BLaER1 treated with 17β-estradiol and CSF1 and Interleukin-3, amounts not matched to agents 10 nM and 100 nM (cell line): ENCODE measurements at regions not wholly inside any gene's neighbourhood (a gene's known extent, or its start where the extent isn't known, plus 50 kb on each side); places are given as distances from the start of the nearest gene placed in this dataset.

Experiments
- H3K27ac ChIP-seq, 11 experiments: shearing (Covaris generic); formaldehyde crosslinking; 2 replicates each; pipeline ENCODE4 v1.8.1; 2022
- H3K27me3 ChIP-seq, 11 experiments: shearing (Covaris generic); formaldehyde crosslinking; 2 replicates each; pipeline ENCODE4 v1.8.1; 2022
- H3K36me3 ChIP-seq, 11 experiments: shearing (Covaris generic); formaldehyde crosslinking; 2 replicates each; pipeline ENCODE4 v1.8.1; 2022
- H3K4me1 ChIP-seq, 10 experiments: shearing (Covaris generic); formaldehyde crosslinking; 2 replicates each; pipeline ENCODE4 v1.8.1; 2022
- H3K4me2 ChIP-seq, 11 experiments: shearing (Covaris generic); formaldehyde crosslinking; 2 replicates each; pipeline ENCODE4 v1.8.1; 2022
- H3K4me3 ChIP-seq, 10 experiments: shearing (Covaris generic); formaldehyde crosslinking; 2 replicates each; pipeline ENCODE4 v1.8.1; 2022
- H3K9ac ChIP-seq, 11 experiments: shearing (Covaris generic); formaldehyde crosslinking; 2 replicates each; pipeline ENCODE4 v1.8.1; 2022
- H3K9me3 ChIP-seq, 11 experiments: shearing (Covaris generic); formaldehyde crosslinking; replicated peaks in 1 of 11; 2 replicates each; pipeline ENCODE4 v1.8.1; 2022
- H4K20me1 ChIP-seq, 11 experiments: shearing (Covaris generic); formaldehyde crosslinking; 2 replicates each; pipeline ENCODE4 v1.8.1; 2022
- Cebpa-rat ChIP-seq, 11 experiments: shearing (Covaris generic); IDR thresholded peaks; 2 replicates each; pipeline ENCODE4 v1.8.1; 2022

- no peaks in the 10 kb centered on the region for H4K20me1 ChIP-seq
- no peaks in the 10 kb centered on the region for H3K4me1 ChIP-seq
- H3K9me3 ChIP-seq: peaks cover 14 to 32% (median 18%) of the 10 kb centered on the region in 11 experiments; a peak in 21 of 22 replicates
- no peak overlapping the region for H3K4me2 ChIP-seq
- TF ChIP-seq Cebpa-rat (IDR thresholded peaks at IDR 0.05): no peak
- peaks cover 57 to 97% (median 87%) of the 10 kb centered on the region in 11 experiments for H3K27me3 ChIP-seq
- H3K4me3 ChIP-seq: no peak overlapping the region
- no peak overlapping the region for H3K27ac ChIP-seq
- H3K9ac ChIP-seq: no peak overlapping the region
- H3K36me3 ChIP-seq: no peaks in the 10 kb centered on the region
These were observed 795.1 kb upstream of the GRIA3 start for GRCh38 chrX:122389005-122389404.

GRCh38 chrX:122418758-122419157 lies 765.3 kb upstream of the GRIA3 start:
- Histone ChIP-seq H3K36me3 (no peaks in the 10 kb centered on the region), H3K27me3 (peaks cover 36 to 96% (median 82%) of the 10 kb centered on the region in 11 experiments), H3K4me2 (no peak overlapping the region)

GRCh38 chrX:122421434-122422121 lies 762.5 kb upstream of the GRIA3 start:
- TF ChIP-seq Cebpa-rat (IDR thresholded peaks at IDR 0.05): no peak
- H3K27me3 ChIP-seq: peaks cover 29 to 96% (median 83%) of the 10 kb centered on the region in 11 experiments

More at GRCh38 chrX:122418758-122419157, 765.3 kb upstream of the GRIA3 start:
- H3K9ac ChIP-seq: no peak overlapping the region
- no peak for TF ChIP-seq Cebpa-rat (IDR thresholded peaks at IDR 0.05)
- no peaks in the 10 kb centered on the region for H3K4me1 ChIP-seq
- no peak overlapping the region for H3K27ac ChIP-seq
- no peaks in the 10 kb centered on the region for H4K20me1 ChIP-seq
- H3K4me3 ChIP-seq: no peak overlapping the region
- no peaks in the 10 kb centered on the region for H3K9me3 ChIP-seq

GRCh38 chrX:122422547-122422946 lies 761.5 kb upstream of the GRIA3 start:
- no peak overlapping the region for H3K4me3 ChIP-seq
- no peaks in the 10 kb centered on the region for H3K36me3 ChIP-seq
- TF ChIP-seq Cebpa-rat (IDR thresholded peaks at IDR 0.05): no peak

More at GRCh38 chrX:122421434-122422121, 762.5 kb upstream of the GRIA3 start:
- no peak overlapping the region for H3K27ac ChIP-seq
- H3K9ac ChIP-seq: no peak overlapping the region
- H4K20me1 ChIP-seq: no peaks in the 10 kb centered on the region
- H3K36me3 ChIP-seq: no peaks in the 10 kb centered on the region
- no peak overlapping the region for H3K4me3 ChIP-seq
- no peaks in the 10 kb centered on the region for H3K4me1 ChIP-seq
- H3K4me2 ChIP-seq: no peak overlapping the region
- no peaks in the 10 kb centered on the region for H3K9me3 ChIP-seq

GRCh38 chrX:122434942-122435341 lies 749.1 kb upstream of the GRIA3 start:
- Histone ChIP-seq H3K9me3 (peaks cover 20 to 37% (median 26%) of the 10 kb centered on the region in 11 experiments), H3K4me1 (no peaks in the 10 kb centered on the region), H3K4me3 (no peak overlapping the region), H3K27ac (no peak overlapping the region), H3K9ac (no peak overlapping the region), H3K4me2 (no peak overlapping the region), H4K20me1 (no peaks in the 10 kb centered on the region), H3K36me3 (no peaks in the 10 kb centered on the region), H3K27me3 (peaks cover 4 to 73% (median 52%) of the 10 kb centered on the region in 11 experiments; a peak in 18 of 22 replicates)
- no peak for TF ChIP-seq Cebpa-rat (IDR thresholded peaks at IDR 0.05)

More at GRCh38 chrX:122422547-122422946, 761.5 kb upstream of the GRIA3 start:
- H3K9me3 ChIP-seq: no peaks in the 10 kb centered on the region
- H3K9ac ChIP-seq: no peak overlapping the region
- H3K4me2 ChIP-seq: no peak overlapping the region
- H3K27ac ChIP-seq: no peak overlapping the region
- no peaks in the 10 kb centered on the region for H3K4me1 ChIP-seq
- H3K27me3 ChIP-seq: peaks cover 30 to 95% (median 77%) of the 10 kb centered on the region in 11 experiments
- no peaks in the 10 kb centered on the region for H4K20me1 ChIP-seq

- H4K20me1 ChIP-seq: no peaks in the 10 kb centered on the region
- H3K36me3 ChIP-seq: no peaks in the 10 kb centered on the region
- no peaks in the 10 kb centered on the region for H3K4me1 ChIP-seq
- H3K4me3 ChIP-seq: no peak overlapping the region
- no peak overlapping the region for H3K4me2 ChIP-seq
- TF ChIP-seq Cebpa-rat (IDR thresholded peaks at IDR 0.05): no peak
- H3K27me3 ChIP-seq: peaks cover 25 to 60% (median 50%) of the 10 kb centered on the region in 11 experiments; a peak in 21 of 22 replicates
- H3K9ac ChIP-seq: no peak overlapping the region
- H3K27ac ChIP-seq: no peak overlapping the region
- H3K9me3 ChIP-seq: peaks cover 20 to 39% (median 28%) of the 10 kb centered on the region in 11 experiments
These were observed 744.2 kb upstream of the GRIA3 start for GRCh38 chrX:122439831-122440230.

- H3K9me3 ChIP-seq: peaks cover 20 to 39% (median 28%) of the 10 kb centered on the region in 11 experiments
- no peaks in the 10 kb centered on the region for H3K4me1 ChIP-seq
- peaks cover 31 to 61% (median 51%) of the 10 kb centered on the region in 11 experiments for H3K27me3 ChIP-seq
- no peaks in the 10 kb centered on the region for H4K20me1 ChIP-seq
- no peaks in the 10 kb centered on the region for H3K36me3 ChIP-seq
- H3K4me3 ChIP-seq: no peak overlapping the region
- H3K27ac ChIP-seq: no peak overlapping the region
- no peak overlapping the region for H3K4me2 ChIP-seq
- H3K9ac ChIP-seq: no peak overlapping the region
- TF ChIP-seq Cebpa-rat (IDR thresholded peaks at IDR 0.05): no peak
These were observed 743.2 kb upstream of the GRIA3 start for GRCh38 chrX:122440832-122441231.

GRCh38 chrX:122441451-122441850 lies 742.6 kb upstream of the GRIA3 start:
- H3K4me2 ChIP-seq: no peak overlapping the region
- no peaks in the 10 kb centered on the region for H3K36me3 ChIP-seq
- no peak overlapping the region for H3K27ac ChIP-seq
- H3K4me3 ChIP-seq: no peak overlapping the region
- H3K27me3 ChIP-seq: peaks cover 30 to 61% (median 53%) of the 10 kb centered on the region in 11 experiments
- no peak for TF ChIP-seq Cebpa-rat (IDR thresholded peaks at IDR 0.05)
- no peaks in the 10 kb centered on the region for H4K20me1 ChIP-seq
- H3K9me3 ChIP-seq: peaks cover 20 to 39% (median 28%) of the 10 kb centered on the region in 11 experiments
- H3K4me1 ChIP-seq: no peaks in the 10 kb centered on the region
- no peak overlapping the region for H3K9ac ChIP-seq

GRCh38 chrX:122445466-122445865 lies 738.6 kb upstream of the GRIA3 start:
- Histone ChIP-seq H3K27me3 (peaks cover 31 to 84% (median 68%) of the 10 kb centered on the region in 11 experiments), H3K27ac (no peak overlapping the region), H3K9me3 (peaks cover 0 to 15% (median 0%) of the 10 kb centered on the region in 11 experiments; a peak in 5 of 22 replicates), H3K9ac (no peak overlapping the region), H4K20me1 (no peaks in the 10 kb centered on the region), H3K4me1 (no peaks in the 10 kb centered on the region), H3K4me3 (no peak overlapping the region), H3K4me2 (no peak overlapping the region), H3K36me3 (no peaks in the 10 kb centered on the region)
- TF ChIP-seq Cebpa-rat (IDR thresholded peaks at IDR 0.05): no peak

- Histone ChIP-seq H3K27me3 (peaks cover 25 to 95% (median 91%) of the 10 kb centered on the region in 11 experiments; a peak in 21 of 22 replicates), H3K4me3 (no peak overlapping the region), H3K36me3 (no peaks in the 10 kb centered on the region), H3K9ac (no peak overlapping the region), H3K27ac (no peak overlapping the region), H3K4me1 (no peaks in the 10 kb centered on the region), H3K9me3 (no peaks in the 10 kb centered on the region; a peak in 1 of 22 replicates), H3K4me2 (no peak overlapping the region), H4K20me1 (0 out of 22 replicates have a peak, but pooled peaks cover 0 to 5% (median 0%) of the 10 kb centered on the region in 11 experiments)
- no peak for TF ChIP-seq Cebpa-rat (IDR thresholded peaks at IDR 0.05)
These were observed 719.7 kb upstream of the GRIA3 start for GRCh38 chrX:122464341-122464740.
